NCI-H2171 treated with DMSO at 0.1 percent for 48 hours (cell line): ENCODE measurements at regions not wholly inside any gene's neighbourhood (a gene's known extent, or its start where the extent isn't known, plus 50 kb on each side); places are given as distances from the start of the nearest gene placed in this dataset.

Experiments
- DNase-seq: peaks from one replicate; lab custom pipeline; 2025; lab: John Stamatoyannopoulos, UW

DNA sequence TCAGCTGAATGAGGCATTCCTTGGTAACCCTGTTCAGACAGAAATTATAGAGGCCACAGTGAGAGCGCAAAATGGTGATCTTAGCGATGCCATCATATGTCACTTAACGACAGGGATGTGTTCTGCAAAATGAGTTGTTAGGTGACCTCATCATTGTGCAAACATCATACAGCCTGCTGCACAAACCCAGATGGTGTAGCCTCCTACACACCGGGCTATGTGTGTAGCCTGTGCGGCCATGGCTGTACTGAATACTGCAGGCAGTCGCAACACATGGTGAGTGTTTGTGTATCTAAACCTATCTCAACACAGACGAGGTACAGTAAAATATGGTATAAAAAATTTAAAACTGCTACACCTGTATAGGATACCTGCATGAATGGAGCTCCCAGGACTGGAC, 234.1 kb upstream of the PMEPA1 start:
- DNase-seq, result no peak

DNA sequence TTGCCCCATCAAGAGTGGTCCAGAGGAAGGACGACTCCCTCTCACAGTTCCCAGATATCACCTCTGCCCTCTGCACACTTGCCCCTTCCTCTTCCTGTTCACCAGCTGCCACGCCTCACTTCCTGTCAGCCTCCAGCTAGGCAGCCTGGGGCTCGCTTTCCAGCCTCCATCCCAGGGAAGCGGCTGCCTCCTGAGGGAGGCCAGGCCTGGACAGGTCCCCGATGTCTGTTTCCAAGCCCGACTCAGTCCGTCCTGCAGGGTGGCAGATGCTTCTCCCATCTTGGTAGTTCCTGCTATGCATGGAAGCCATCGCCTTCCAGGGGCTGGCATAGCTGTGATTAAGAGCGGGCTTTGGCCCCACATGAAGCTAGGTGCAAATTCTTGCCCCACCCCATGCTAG, 233.5 kb upstream of the PMEPA1 start:
- no peak for DNase-seq

DNA sequence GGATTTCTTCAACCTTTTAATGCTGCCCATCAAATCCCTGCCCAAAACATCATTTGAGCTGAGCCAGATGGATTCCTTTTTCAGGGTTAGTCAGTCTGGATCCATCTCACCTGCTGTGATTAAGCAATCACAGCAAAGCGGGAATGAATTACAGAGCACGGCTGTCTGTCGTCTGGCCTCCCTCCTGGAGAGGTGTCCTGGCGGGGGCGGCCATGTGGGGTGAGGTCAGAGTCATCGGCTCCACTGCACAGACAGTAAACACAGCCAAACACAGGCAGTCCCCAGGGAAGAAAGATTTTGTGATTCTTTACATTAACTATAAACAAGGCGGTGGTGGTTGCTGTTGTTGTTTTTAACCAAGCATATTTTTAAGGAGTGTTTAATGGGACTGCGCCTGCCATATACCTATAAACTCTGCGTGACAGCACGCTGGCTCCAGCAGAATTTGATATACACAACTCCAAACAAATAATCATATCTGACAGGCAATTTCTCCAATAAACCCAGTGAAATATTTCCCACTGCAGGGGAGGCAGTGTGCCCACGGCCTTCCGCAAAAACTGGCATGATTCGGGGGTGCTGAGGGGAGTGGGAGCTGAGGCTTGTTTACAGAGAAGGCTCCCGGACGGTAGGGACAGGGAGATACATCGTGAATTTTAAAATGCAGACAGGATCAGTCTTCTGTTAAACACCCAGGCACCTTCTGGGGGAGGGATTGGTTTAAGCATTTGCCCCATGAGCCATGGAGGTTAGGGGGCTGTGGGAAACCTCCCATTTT, 232.0 kb upstream of the PMEPA1 start:
- peak; percentile 70 for DNase-seq

DNA sequence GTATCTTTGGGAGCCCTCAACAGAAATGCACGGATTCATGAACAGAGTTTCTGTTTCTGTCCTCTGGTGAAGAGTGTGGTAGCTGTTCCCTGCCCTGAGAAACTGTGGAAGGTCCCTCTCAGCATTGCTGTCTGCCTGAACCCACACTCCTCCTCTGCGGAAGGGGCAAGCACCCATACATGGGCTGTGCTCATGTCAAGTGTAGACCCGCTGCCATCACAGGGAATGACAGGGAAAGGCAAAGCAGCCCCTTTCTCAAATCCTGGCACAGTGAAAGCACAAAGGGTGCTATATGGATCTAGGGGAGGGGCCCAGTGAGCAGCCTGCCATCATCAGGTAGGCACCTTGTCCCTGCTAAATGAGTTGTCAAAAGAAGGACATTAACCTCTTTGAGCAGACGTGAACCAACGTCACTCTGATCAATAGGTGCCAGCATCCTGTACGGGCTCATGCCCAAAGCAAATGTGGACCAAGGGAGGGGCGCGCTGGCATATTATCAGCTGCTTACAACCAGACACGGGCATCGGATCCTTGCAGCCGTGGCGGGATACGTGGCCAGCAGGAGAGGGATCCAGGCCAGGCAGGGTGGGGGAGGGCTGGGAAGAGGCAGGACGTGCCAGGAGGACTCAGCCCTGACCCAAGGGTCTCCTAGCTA, 231.2 kb upstream of the PMEPA1 start:
- no peak for DNase-seq

DNA sequence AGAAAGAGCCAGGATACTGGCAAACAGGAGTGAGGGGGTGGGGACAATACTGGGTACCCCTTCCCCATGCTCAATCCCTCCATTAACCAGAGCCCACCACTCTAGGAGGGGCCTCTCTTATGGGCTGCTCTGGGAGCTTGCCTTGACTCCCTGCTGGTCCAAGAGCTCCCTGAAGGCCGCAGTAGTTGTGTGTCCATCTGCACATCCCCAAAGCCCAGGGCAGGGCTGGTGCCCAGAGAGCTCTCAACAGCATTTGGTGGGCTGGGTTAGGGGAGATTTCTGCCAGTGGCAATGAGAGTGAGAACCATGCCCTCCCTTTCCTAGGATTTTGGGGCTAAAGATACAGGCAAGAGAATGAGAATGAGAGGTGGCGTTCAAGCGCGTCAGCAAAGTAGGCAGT, 230.6 kb upstream of the PMEPA1 start:
- DNase-seq, result no peak

DNA sequence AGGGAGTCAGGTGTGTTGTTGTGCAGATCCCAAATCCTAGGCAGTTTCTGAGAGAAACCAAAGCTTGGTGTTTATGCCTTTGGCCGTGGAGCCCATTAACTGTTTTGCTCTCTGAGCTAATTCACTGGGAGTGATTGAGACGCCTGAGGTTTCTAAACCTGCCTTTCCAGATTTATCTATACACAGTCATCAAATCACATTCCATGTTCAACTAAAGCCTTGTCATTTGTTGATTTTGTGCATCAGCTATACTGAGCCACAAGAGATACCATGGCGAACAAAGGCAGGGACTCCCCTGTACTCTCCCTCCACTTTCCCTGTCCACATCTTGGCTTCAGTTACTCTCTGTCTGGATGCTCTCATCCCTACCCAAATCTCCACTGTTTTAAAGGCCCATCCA, 229.7 kb upstream of the PMEPA1 start:
- no peak for DNase-seq

DNA sequence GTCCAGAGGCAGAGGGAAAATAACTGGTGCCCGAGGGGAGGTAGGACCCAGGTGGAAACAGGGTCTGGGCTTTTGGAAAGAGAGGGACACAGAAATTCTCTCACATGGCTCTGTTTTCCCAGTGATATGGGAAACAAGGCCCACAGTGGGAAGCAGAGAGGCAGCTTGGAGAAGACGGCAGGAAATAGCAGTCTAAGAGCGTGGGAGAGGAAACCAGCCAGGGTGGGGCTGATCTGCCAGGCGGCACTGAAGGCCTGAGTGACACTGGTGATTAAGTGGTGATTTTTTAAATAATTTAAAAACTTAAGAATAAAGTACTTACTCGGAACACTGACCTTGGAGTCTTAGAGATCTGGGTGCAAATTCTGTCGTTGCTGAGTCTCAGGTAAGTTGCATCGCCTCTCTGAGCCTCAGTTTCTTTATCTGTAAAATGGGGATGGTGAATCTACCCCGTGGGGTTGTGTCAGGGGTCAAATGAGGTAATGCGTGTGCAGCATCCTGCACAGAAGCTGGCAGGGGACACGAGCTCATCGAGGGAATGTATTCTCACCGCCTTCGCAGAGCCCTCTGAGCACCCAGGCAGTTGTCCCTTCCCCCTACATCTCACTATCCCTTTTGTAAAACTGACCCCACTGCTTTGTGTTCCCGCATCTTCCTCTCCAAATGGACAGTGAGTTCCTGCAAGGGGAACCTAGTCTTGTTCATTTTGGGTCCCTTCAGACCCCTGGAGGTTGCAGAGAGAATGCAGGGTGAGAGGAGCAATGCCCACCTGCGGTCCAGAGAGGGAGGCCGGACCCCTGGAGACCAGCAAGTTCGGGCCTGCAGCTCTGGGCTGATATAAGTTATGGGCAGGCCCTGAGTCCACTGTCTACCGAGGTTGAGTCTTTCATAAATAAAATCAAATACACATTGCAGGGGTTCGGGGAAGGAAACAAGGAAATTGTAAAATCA, 228.6 kb upstream of the PMEPA1 start:
- no peak for DNase-seq

DNA sequence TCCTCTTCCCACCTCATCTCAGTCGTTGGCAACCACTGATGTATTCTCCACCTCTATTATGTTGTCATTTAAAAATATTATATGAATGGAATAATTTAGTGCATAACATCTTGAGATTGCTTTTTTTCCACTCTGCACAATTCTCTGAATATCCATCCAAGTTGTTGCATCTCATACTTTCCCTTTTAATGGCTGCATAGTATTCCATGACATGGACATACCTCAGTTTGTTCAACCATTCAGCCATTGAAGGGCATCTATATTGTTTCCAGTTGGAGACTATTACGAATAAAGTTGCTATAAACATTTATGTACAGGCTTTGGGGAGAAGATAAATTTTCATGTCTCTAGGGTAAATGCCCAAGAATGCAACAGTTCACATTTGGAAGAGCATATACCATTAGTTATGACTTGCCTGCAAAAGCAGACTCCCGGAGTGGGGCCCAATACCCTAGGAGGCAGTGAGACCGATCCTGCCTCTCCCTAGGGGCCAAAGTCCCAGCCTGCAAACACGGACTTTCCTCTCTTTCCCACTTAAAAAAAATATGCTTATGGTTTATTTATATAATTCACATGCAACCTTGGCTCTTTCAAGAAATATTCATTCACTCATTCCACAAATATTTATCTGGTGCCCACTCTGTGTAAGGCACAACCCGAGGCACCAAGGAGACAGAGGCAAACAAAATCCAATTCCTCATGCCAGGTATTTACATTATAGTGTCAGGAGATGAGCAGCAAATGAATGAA, 227.0 kb upstream of the PMEPA1 start:
- DNase-seq, result no peak

DNA sequence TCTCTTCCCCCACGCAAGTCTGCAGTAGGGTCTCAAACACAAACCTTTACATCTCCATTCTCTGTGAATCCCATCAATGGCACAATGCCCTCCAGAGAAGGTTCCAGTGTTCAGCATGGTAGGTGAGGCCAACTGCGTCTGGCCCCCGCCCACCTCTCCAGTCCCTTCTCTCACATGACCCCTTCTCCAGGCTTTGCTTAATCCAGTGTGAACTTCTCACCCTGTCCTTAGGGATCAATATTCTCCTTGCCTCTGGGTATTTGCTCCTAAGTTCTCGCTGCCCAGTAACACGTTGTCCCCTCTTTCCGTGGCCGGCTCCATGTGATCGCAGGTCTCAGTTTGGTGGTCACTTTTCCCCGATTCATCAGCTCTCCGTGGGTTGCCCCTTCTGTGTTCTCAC, 225.1 kb upstream of the PMEPA1 start:
- no peak for DNase-seq

DNA sequence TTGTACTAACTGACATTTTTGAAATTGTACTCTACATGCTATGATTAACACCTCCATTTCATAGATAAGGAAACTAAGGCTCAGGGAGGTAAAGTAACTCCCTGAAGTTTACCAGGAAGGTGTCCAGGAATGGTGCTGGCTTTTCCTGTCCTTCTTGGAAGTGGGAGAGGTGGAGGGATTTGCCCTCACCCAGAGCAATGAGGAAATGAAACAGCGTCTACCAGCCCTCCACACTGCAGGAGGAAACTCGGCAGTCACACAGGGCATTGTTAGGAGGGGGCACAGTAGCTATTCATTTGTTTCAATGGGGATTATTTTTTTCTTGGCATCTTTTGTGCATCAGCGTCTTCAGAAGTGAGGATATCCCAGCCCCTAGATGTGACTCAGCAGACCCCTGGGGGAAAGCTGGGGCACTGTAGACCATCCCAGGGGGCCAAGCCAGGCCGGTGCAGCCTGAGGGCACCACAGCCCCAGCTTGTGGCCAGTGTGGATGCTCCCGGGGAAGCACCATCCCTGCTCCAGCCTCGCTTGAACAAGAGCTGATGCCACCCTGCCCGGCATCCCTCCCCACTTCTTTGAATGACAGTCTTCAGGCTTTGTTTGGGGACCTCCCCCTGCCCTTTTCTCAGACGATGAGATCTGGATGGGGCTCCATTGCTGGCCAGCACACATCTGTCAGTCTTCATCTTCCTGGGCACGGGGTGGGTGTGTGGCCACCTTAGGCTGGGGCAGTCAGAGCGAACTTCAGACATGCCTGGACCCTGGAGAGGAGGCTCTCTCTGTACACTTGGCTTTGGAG, 224.4 kb upstream of the PMEPA1 start:
- DNase-seq, result no peak

DNA sequence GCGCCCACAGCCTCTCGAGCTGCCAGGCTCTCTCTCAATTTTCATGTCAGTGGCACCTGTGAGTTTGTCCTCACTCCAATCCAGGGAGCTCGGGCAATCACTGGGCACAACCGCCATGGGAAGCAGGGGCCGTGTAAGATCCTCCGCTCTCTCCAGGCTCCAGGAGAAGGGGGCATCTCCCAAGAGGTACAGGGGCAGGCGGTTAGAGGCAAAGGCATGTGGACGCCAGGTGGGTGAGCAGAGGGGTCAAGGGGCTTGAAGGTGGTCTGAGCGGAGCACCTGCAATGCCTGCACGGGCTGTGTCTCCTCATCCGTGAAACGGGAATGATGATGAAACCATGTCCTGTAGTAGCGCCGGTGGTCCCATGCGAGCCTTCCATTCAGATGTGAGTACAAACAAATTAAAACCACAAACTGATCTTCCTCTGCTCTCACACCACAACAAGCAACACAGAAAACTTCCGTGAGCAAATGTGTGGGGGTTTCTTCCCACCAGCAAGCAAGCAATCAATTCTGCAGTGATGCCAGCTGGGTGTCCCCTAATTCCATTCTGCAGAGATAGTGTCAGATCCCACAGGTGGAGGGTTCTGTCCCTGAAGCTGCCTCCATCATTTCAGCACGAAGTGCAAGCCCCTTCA, 222.5 kb upstream of the PMEPA1 start:
- DNase-seq, result no peak

DNA sequence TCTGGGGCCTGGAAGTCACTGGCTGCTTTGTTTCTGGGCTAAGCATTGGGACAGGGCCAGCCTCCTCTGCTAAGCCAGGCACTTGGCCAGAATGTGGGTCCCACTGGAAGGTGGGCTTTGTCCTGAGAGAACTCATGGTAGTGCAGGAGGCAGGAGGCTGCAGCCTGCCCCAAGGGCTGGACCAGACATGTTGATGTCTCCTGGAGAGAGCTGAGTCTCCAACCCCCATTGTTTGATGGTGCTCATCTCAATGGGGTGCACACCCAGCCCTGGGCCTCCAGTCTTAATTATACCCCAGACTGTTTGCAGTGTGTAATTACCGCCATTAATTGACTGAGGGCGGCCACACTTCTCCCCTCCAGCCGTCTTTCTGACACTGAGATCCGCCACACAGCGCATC, 220.5 kb upstream of the PMEPA1 start:
- no peak for DNase-seq

DNA sequence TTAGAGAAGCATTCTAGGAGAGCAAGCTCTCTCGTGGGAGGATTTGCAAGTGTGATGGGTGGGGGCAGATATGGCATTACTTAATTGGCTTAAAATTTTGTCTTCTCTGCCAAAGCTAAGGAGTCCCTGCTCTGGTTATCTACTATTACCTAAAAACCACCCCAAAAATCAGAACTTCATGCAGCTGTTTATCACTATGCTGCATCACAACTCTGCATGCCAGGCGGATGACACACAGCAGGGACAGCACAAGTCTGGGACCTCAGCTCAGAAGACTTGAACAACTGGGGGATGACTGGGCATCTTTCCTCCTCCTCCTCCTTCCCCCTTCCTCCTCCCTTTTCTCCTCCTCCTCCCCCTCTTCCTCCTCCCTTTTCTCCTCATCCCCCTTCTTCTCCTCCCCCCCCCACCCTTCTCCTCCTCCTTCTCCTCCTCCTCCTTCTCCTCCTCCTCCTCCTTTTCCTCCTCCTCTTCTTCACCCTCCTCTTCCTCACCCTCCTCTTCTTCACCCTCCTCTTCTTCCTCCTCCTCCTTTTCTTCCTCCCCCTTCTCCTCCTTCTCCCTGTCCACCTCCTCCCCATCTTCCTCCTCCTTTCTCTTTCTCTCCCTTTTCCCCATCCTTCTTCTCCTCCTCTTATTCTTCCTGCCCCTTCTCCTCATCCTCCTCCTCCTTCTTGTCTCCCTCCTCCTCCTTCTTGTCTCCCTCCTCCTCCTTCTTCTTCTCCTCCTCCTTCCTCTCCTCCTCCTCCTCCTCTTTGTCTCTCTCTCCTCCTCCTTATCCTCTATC, 218.6 kb upstream of the PMEPA1 start:
- no peak for DNase-seq

DNA sequence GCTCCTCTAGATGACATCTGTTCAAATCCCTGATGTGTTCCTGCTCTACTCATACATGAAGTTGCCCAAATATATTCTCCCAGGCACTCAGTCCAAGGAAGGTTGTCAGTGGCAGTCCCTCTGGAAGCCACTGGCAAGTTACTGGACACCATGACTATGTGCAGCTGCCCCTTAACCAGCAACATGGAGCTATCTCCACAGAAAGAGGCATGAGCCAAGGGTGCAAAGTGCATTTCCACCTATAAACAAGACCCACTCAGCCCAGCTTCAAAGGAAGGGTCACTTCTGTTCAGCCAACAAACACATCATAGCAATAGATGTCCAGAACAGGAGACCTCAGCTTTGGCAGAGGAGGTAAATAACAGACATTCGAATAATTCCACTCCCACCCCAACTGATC, 217.6 kb upstream of the PMEPA1 start:
- no peak for DNase-seq

DNA sequence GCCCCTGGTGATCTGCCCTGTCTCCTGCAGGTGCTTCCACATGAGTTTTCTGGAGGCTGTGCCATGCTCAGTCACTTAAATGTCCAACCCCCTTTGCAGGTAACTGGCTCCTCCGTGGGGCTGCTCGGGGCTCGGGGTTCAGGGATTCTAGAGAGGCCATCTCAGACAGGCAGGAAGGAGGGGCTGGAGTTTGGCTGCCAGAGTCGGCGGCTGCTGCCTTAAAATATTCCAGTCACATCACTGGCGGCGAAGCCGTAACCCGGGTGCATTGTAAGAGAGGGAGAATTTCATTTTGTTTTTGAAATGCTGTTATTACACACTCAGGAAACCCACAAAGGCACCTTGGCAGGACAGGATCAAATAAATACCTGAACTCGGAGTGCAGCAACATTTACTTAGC, 212.9 kb upstream of the PMEPA1 start:
- no peak for DNase-seq

DNA sequence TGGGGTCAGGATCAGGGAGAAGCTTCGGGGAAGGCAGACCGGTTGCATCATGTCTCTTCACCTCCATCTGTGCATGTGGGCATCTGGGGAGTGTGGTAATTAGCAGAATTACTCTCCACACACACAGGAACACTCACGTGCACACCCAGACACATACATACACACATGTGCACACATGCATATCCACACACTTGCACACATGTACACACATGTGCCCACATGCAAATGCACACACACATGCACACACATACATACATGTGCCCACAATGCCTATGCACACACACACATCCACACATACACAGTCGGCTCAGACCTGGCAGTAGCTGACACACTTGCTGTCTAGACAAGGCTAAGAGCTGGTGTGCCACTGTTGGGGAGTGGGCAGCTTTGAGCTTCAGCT, 212.3 kb upstream of the PMEPA1 start:
- peak; percentile 16 for DNase-seq

DNA sequence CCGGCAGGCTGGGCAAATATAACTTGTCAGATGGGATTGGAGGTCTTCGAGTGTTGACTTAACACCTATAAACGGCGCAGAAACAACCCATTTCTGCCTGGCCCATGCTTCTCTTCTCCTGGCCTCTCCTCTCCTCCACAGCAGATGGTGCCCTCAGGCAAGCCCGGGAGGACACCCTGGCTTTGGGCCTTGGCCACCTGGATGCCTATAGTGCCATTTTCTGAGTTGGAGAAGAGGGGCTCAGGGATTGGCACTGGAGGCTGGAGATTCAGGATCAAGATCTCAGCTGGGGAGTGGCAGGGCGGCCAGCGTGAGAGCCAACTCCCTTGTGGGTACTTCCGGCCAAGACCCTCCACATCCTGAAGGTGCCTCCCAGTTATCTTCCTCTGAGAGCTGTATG, 211.9 kb upstream of the PMEPA1 start:
- no peak for DNase-seq

DNA sequence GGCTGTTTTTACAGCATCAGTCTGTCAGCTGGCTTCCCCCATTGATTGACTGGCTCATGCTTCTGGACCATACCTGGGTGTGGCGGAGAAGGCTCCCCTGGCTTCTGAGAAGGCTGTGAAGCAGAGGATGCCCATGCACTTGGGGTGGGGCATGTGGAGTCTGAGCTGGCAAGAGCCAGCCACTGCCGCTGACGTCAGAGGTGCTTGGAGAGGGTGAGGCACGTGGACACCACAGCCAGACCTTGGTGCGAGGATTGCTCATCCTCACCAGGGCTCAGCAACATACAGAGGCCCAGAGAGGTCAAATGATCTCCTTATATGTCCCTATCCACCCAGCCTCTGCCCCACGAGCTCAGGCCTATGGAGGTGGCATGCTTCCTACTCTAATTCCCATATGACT, 211.2 kb upstream of the PMEPA1 start:
- DNase-seq, result no peak

DNA sequence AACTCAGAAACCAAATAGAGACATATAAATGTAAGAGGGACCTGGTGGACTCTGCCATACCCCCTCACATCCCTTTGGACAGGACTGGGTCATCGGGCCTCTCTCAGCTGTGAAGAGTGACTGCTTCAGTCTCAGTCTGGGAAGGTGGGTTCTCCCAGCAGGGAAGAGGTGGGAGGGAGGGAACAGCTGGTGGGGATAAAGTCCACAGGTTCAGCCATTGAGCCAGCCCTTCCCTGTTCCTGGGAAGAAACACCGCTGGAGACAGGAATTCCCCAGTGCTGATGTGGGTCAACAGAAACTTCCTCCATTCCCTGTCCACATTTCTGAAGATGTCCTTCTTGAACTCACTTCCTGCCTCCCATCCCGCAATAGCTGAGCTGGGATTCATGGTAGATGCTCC, 209.2 kb upstream of the PMEPA1 start:
- DNase-seq, result no peak

DNA sequence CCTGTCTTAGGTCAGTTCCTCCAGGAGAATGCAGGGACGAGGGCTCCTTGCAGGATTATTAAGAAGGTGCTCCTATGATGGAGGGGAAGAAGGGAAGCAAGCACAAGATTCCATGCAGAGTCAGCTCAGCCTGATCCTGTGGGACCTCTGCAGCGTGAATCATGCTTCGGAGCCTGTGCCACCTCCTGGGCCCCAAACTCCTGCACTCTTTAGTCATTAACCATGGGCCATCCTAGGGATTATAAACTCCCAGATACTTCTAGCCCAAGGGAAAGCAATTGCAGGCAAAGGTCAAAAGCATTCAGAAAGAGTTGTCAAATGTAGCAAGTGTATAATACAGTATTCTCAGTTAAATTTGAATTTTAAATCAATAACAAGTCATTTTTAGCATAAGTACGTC, 208.7 kb upstream of the PMEPA1 start:
- no peak for DNase-seq
